Neural crest cell (in vitro differentiated cells): ENCODE measurements at regions not wholly inside any gene's neighbourhood (a gene's known extent, or its start where the extent isn't known, plus 50 kb on each side); places are given as distances from the start of the nearest gene placed in this dataset.
A peak's percentile ranks its signal among the peaks of the same experiment; 100 is the strongest.

Experiments
- DNase-seq: peaks from one replicate; pipeline ENCODE4 v3.0.0; 2021; ENCODE audit warnings: low read depth, mixed read lengths, low spot score
- H3K27ac Mint-ChIP-seq: one replicate; pipeline ENCODE4 v1.8.0; 2021; ENCODE audit warnings: mild to moderate bottlenecking, mixed read lengths; ENCODE audit not compliant: unreplicated experiment
- H3K27me3 Mint-ChIP-seq: 2 replicates; pipeline ENCODE4 v1.8.0; 2021; ENCODE audit warnings: low read depth, mild to moderate bottlenecking, mixed read lengths
- H3K36me3 Mint-ChIP-seq: 2 replicates; pipeline ENCODE4 v1.8.0; 2021; ENCODE audit warnings: low read depth, mild to moderate bottlenecking, mixed read lengths
- H3K4me1 Mint-ChIP-seq: 2 replicates; pipeline ENCODE4 v1.8.0; 2021; ENCODE audit warnings: mixed read lengths
- H3K4me3 Mint-ChIP-seq: one replicate; pipeline ENCODE4 v1.8.0; 2021; ENCODE audit warnings: mild to moderate bottlenecking, mixed read lengths
- H3K9me3 Mint-ChIP-seq: 2 replicates; pipeline ENCODE4 v1.8.0; 2021; ENCODE audit warnings: mixed read lengths
- CTCF ChIP-seq: fragments of 200-600 bp; sonication (generic); conservative IDR thresholded peaks from 2 replicates; pipeline ENCODE4 v1.5.0; 2021; ENCODE audit warnings: antibody characterized with exemption, mild to moderate bottlenecking

- Mint-ChIP-seq H3K27ac (peak overlapping the region; percentile 44), H3K9me3 (no peaks in the 10 kb centered on the region), H3K4me3 (no peak overlapping the region), H3K4me1 (peaks cover 34% of the 10 kb centered on the region), H3K36me3 (no peaks in the 10 kb centered on the region), H3K27me3 (no peaks in the 10 kb centered on the region)
- no peak for TF ChIP-seq CTCF
- no peak for DNase-seq
Measured at GRCh38 chr2:136248242-136248641, 130.3 kb upstream of the CXCR4 start.

GRCh38 chr2:136247204-136247950 lies 129.4 kb upstream of the CXCR4 start:
- Mint-ChIP-seq H3K27ac (no peak overlapping the region), H3K27me3 (no peaks in the 10 kb centered on the region), H3K9me3 (no peaks in the 10 kb centered on the region), H3K4me1 (peaks cover 41% of the 10 kb centered on the region), H3K4me3 (no peak overlapping the region), H3K36me3 (no peaks in the 10 kb centered on the region)
- no peak for TF ChIP-seq CTCF
- DNase-seq, result no peak

- H3K27me3 Mint-ChIP-seq, result no peaks in the 10 kb centered on the region
- no peak for TF ChIP-seq CTCF
- H3K9me3 Mint-ChIP-seq, result peaks cover 2% of the 10 kb centered on the region
- H3K27ac Mint-ChIP-seq, result no peak overlapping the region
- peaks cover 45% of the 10 kb centered on the region for H3K4me1 Mint-ChIP-seq
- DNase-seq, result peak; percentile 13
- H3K4me3 Mint-ChIP-seq, result no peak overlapping the region
- no peaks in the 10 kb centered on the region for H3K36me3 Mint-ChIP-seq
Measured at GRCh38 chr2:136246086-136246669, 128.2 kb upstream of the CXCR4 start.

- Mint-ChIP-seq H3K4me1 (peaks cover 42% of the 10 kb centered on the region), H3K27ac (no peak overlapping the region), H3K9me3 (peaks cover 2% of the 10 kb centered on the region), H3K36me3 (no peaks in the 10 kb centered on the region), H3K4me3 (no peak overlapping the region), H3K27me3 (no peaks in the 10 kb centered on the region)
- no peak for DNase-seq
- TF ChIP-seq CTCF, result no peak
Measured at GRCh38 chr2:136245211-136245610, 127.3 kb upstream of the CXCR4 start.

- Mint-ChIP-seq H3K27me3 (no peaks in the 10 kb centered on the region), H3K4me3 (no peak overlapping the region), H3K4me1 (peaks cover 43% of the 10 kb centered on the region), H3K9me3 (peaks cover 2% of the 10 kb centered on the region), H3K27ac (no peak overlapping the region), H3K36me3 (no peaks in the 10 kb centered on the region)
- DNase-seq, result no peak
- TF ChIP-seq CTCF, result no peak
Measured at GRCh38 chr2:136244536-136244885, 126.6 kb upstream of the CXCR4 start.
